T-helper 1 cell treated with Interleukin-12 subunit alpha and Interleukin-12 subunit beta and Interleukin-4 antibody, amounts not matched to agents 30 μg/mL and 1 μg/mL, for 36 hours (primary cell): ENCODE measurements at regions not wholly inside any gene's neighbourhood (a gene's known extent, or its start where the extent isn't known, plus 50 kb on each side); places are given as distances from the start of the nearest gene placed in this dataset.

Source experiments
- H3K27ac Mint-ChIP-seq: one replicate; pipeline ENCODE4 v1.8.0; 2021; ENCODE audit warnings: mild to moderate bottlenecking, mixed read lengths
- H3K27me3 Mint-ChIP-seq: one replicate; pipeline ENCODE4 v1.8.0; 2021; ENCODE audit warnings: low read depth, mixed read lengths
- H3K36me3 Mint-ChIP-seq: one replicate; pipeline ENCODE4 v1.8.0; 2021; ENCODE audit warnings: low read depth, mixed read lengths
- H3K4me1 Mint-ChIP-seq: one replicate; pipeline ENCODE4 v1.8.0; 2021; ENCODE audit warnings: low read depth, mixed read lengths
- H3K4me3 Mint-ChIP-seq: one replicate; pipeline ENCODE4 v1.8.0; 2021; ENCODE audit warnings: mild to moderate bottlenecking, moderate library complexity, mixed read lengths
- H3K9me3 Mint-ChIP-seq: one replicate; pipeline ENCODE4 v1.8.0; 2021; ENCODE audit warnings: mixed read lengths

DNA sequence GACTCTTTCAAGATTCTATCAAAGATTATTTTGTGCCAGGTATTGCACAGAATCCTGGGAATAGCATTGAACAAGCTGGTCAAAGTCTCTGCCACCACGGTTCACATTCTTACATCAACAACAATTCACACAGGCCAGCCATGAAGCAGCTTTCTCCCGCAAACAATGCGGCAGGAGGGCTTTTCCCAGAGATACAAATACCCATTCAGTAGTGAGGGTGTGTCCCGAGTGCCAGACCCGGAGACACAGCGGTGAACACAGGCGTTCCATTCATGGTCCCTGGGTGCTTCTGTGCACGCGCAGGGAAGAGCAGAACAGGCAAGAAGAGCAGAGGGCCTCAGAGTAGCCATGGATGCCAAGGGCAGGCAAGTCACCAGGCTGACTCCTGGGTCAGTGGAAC is 83.3 kb upstream of the PDE10A start:
- H3K27me3 Mint-ChIP-seq = no peaks in the 10 kb centered on the region
- no peak overlapping the region for H3K4me3 Mint-ChIP-seq
- H3K27ac Mint-ChIP-seq = no peak overlapping the region
- H3K4me1 Mint-ChIP-seq = no peaks in the 10 kb centered on the region
- H3K36me3 Mint-ChIP-seq = no peaks in the 10 kb centered on the region
- H3K9me3 Mint-ChIP-seq = peaks cover 6% of the 10 kb centered on the region

DNA sequence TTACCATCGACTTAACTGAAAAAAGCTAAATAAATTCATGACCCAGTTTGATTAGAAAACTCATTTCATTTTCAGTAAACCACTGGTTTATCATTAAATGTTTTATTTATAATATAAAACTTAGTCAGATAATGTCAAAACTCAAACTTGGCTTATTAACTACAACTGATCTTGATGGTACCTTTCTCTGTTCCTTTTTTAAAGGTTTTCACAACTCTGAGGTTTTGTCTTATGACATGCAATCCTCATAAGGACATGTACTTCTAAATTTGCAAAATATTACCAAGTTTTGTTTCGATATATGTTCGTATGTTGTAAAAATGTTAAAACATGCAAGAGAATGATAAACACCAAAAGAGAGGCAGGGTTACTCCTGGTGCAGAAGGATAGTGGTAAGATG is 82.5 kb upstream of the PDE10A start:
- no peaks in the 10 kb centered on the region for H3K27me3 Mint-ChIP-seq
- H3K36me3 Mint-ChIP-seq = no peaks in the 10 kb centered on the region
- no peak overlapping the region for H3K27ac Mint-ChIP-seq
- H3K4me1 Mint-ChIP-seq = no peaks in the 10 kb centered on the region
- H3K9me3 Mint-ChIP-seq = peaks cover 6% of the 10 kb centered on the region
- no peak overlapping the region for H3K4me3 Mint-ChIP-seq

DNA sequence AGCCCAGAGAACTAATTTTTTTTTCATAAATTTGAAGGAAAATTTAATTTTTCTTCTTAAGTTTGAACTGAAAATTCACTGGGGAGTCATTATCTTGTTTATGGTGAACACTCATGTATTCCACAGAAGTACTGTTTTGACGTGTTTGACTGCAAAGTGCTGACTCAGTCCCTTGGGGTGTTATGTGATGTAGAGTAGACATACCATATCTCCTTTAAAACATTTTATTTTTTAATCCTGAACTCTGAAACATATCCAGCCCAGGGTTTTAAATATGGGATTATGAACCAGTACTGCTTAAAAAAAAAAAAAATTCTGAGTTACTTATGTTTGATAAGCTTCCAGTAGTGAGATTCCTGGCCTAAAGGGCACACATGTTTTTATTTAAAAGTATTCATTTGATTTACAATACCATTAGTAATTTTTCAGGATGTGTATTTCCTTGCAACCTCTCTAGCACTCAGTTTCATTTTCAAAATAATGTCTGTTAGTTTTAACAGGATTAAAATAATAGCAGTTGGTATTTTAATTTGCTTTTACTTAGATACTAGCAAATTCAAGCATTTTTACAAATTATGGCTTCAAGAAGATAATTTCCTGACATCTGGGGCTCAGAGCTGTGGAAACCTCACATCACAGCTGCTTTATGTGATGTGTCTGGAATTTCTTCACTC is 81.7 kb upstream of the PDE10A start:
- Mint-ChIP-seq H3K27me3 (no peaks in the 10 kb centered on the region), H3K4me1 (no peaks in the 10 kb centered on the region), H3K9me3 (peaks cover 6% of the 10 kb centered on the region), H3K27ac (no peak overlapping the region), H3K36me3 (no peaks in the 10 kb centered on the region), H3K4me3 (no peak overlapping the region)

DNA sequence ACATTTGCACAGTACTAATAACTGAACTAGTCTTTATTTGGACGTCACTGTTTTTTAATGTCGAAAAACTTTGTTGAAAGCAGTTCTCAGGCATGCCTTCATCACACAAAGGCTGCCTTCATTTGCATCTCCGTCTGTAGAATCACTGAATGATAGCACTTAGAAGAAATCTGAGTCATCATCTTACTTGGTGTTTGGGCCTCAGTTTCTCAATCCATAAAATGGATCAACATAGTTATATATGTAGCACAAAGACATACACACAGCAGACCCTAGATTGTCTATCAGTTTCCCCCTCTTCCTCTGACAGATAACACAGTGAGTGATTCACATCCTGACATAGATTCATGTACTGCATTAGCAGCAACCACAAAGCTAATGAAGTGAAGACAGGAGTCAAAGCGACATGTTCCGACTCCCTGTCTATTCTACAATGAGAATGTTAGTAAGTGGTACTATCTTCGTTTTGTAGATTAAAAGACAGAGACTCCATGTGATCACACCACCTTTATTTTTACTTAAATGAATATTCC is 80.4 kb upstream of the PDE10A start:
- Mint-ChIP-seq H3K4me1 (no peaks in the 10 kb centered on the region), H3K9me3 (no peaks in the 10 kb centered on the region), H3K27me3 (no peaks in the 10 kb centered on the region), H3K27ac (no peak overlapping the region), H3K4me3 (no peak overlapping the region), H3K36me3 (no peaks in the 10 kb centered on the region)

DNA sequence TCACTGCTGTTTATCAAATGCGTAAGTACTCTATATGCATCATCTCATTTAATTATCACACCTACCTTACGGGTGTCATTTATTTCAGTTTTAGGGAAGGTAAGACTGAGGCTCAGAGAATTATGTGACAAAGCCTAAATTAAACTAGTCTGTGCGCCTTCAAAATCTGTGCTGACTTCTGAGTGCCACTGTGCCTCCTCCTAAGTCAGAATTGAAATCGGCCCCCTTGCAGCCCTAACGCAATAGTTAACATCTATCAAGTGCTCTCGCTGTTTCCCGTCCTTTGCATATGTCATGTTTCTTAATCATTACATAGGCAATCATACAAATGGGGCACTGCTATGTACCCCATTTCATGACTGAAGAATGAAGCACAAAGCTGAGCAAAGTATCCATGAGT is 79.0 kb upstream of the PDE10A start:
- H3K4me3 Mint-ChIP-seq = no peak overlapping the region
- H3K4me1 Mint-ChIP-seq = no peaks in the 10 kb centered on the region
- H3K36me3 Mint-ChIP-seq = no peaks in the 10 kb centered on the region
- H3K27me3 Mint-ChIP-seq = no peaks in the 10 kb centered on the region
- no peaks in the 10 kb centered on the region for H3K9me3 Mint-ChIP-seq
- H3K27ac Mint-ChIP-seq = no peak overlapping the region

DNA sequence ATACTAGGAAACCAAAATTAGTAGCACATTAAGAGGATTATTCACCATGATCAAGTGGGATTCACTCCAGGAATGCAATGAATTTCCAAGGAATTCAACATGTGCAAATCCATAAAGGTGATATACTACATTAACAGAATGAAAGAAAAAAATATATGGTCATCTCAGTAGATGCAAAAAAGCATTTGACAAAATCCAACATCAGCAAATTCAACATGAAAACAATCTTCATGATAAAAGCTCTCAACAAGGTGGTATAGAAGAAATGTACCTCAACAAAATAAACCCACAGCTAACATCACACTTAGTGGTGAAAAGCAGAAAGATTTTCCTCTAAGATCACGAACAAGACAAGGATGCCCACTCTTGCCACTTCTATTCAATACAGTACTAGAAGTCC is 74.4 kb upstream of the PDE10A start:
- Mint-ChIP-seq H3K4me3 (no peak overlapping the region), H3K27ac (no peak overlapping the region), H3K9me3 (no peaks in the 10 kb centered on the region), H3K27me3 (no peaks in the 10 kb centered on the region), H3K36me3 (no peaks in the 10 kb centered on the region), H3K4me1 (no peaks in the 10 kb centered on the region)

DNA sequence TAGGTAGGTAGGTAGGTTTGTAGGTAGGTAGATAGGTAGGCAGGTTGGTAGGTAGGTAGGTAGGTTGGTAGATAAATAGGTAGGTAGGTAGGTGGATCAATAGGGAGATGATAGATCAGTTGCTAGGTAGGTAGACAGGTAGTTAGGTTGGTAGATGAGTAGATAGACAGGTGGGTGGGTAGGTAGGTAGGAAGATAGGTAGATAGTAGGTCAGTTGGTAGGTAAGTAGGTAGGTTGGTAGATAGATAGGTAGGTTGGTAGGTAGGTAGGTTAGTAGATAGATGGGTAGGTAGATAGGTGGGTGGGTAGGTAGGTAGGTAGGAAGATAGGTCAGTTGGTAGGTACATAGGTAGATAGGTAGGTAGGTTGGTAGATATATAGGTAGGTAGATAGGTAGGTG is 72.0 kb upstream of the PDE10A start:
- Mint-ChIP-seq H3K9me3 (no peaks in the 10 kb centered on the region), H3K36me3 (no peaks in the 10 kb centered on the region), H3K4me3 (no peak overlapping the region), H3K27me3 (no peaks in the 10 kb centered on the region), H3K27ac (no peak overlapping the region), H3K4me1 (no peaks in the 10 kb centered on the region)

DNA sequence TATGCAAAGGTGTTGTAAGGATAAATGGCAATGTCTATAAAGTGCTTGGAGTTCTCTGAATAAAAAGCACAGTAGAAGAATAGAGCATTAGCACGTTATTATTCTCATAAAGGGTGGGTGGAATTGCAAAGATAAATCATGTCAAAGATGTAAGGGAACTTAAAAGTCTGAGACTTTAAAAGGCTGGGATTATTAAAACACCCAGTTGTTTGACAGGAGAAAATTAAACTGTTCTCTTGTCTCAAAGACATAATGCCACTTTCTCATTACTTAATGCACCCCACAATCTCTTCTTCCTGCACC is 70.4 kb upstream of the PDE10A start:
- H3K4me3 Mint-ChIP-seq = no peak overlapping the region
- H3K27ac Mint-ChIP-seq = no peak overlapping the region
- H3K36me3 Mint-ChIP-seq = no peaks in the 10 kb centered on the region
- H3K4me1 Mint-ChIP-seq = no peaks in the 10 kb centered on the region
- H3K9me3 Mint-ChIP-seq = no peaks in the 10 kb centered on the region
- H3K27me3 Mint-ChIP-seq = no peaks in the 10 kb centered on the region

DNA sequence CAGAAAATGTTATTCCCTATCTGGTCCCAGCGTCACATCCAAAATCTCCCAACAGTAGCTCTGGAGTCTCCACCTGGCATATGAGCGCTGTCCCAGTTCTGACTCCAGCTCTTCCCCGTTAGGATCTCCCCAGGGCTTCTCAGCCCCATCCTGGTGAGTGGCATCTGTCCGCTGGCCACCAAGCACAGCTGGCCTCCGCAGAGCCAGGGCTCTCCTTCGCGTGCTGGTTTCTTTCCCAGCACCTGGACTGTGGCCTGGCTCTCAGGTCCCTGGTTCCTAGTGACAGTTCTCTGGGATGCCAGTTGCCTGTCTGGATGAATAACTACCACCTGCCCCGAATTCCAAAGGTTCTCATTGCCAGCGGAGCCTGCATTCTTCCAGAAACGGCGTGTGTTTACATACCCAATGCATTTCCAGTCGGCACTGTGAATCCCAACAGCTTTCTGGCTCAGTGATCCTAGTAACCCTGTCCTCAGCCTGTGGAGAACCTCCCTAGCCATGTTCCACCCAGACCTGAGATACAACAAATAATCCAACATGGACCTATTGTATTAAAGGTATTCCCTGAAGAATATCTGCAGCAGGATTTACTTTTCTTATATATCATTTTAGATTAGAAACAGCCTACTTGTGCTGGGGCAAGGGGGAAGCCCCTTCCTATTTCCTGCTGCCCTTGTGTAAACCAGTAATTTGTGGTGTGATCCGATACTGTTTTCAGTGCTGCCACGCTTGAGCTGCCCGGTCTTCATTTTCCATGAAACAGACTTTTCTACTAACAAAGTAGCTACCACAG is 69.9 kb upstream of the PDE10A start:
- H3K36me3 Mint-ChIP-seq = no peaks in the 10 kb centered on the region
- H3K4me1 Mint-ChIP-seq = no peaks in the 10 kb centered on the region
- no peak overlapping the region for H3K27ac Mint-ChIP-seq
- no peaks in the 10 kb centered on the region for H3K9me3 Mint-ChIP-seq
- H3K27me3 Mint-ChIP-seq = no peaks in the 10 kb centered on the region
- no peak overlapping the region for H3K4me3 Mint-ChIP-seq

DNA sequence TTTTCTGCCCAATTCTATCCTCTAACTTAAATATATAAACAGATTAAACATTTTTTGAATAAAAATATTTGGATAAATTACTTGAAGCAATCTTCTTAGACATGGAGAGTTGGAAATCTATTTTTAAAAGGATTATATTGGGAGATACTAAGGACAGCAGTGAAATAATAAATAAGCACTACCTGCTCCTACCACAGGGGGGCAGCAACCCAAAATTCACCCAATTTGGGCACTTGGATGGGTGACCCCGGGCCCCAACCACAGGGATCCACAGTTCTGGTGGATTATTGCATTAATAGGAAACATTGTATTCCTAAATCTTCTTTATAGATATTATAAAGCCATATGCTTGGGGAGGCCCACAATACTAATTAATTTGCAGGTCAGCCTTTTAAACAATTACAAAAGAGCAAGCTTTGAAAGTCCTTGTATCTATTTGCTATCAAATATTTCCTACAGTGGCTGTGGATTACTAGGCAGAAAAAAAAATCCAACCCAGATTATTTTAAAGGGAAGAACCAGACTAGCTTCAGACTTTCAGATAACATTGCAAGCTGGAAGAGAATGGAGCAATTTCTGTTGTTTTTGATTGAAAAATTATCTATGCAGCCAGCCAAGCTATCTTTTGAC is 66.4 kb upstream of the PDE10A start:
- no peaks in the 10 kb centered on the region for H3K4me1 Mint-ChIP-seq
- H3K27me3 Mint-ChIP-seq = no peaks in the 10 kb centered on the region
- H3K9me3 Mint-ChIP-seq = no peaks in the 10 kb centered on the region
- no peak overlapping the region for H3K4me3 Mint-ChIP-seq
- H3K36me3 Mint-ChIP-seq = no peaks in the 10 kb centered on the region
- no peak overlapping the region for H3K27ac Mint-ChIP-seq

DNA sequence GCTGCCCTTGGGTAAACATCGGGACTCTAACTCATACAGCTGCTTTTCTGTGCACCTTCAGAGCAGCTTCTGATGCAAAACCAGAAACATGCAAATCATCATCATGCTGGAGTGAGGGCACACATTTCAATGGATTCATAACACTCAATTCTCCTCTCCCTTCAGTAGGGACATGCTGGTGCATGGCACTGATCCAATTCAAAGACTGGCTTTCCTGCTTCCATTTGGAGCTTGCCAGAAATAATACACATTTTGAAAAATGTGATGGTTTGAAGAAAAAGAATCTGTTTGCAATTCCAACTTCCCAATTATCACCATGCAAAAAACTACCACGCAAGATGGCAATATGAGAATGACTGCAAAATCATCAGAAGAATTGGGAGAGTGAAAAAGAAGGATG is 65.2 kb upstream of the PDE10A start:
- H3K36me3 Mint-ChIP-seq = no peaks in the 10 kb centered on the region
- no peak overlapping the region for H3K4me3 Mint-ChIP-seq

DNA sequence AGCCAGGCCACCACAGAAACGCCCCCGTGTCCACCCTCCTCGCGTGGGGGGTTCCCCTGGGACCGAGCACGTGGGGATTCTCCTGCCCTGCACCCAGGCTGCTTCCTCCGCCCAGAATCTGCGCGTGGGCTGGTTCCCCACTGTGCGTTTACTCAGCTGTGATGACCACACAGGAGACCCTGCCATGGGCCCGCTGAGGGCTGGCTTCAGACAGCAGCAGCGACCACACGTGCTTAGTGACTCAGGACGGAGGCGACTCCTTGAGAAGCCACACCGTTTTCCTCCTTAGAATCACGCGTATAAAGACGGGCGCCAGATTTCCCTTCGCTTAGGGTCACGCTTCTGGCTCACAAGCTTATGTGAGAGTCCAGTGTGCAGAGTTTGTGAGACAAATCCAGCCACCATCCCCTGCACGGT is 63.9 kb upstream of the PDE10A start:
- Mint-ChIP-seq H3K4me3 (no peak overlapping the region), H3K4me1 (no peaks in the 10 kb centered on the region), H3K9me3 (no peaks in the 10 kb centered on the region), H3K36me3 (no peaks in the 10 kb centered on the region), H3K27me3 (no peaks in the 10 kb centered on the region), H3K27ac (no peak overlapping the region)

More for the DNA sequence above, 65.2 kb upstream of the PDE10A start:
- no peaks in the 10 kb centered on the region for H3K4me1 Mint-ChIP-seq
- H3K27me3 Mint-ChIP-seq = no peaks in the 10 kb centered on the region
- H3K27ac Mint-ChIP-seq = no peak overlapping the region
- H3K9me3 Mint-ChIP-seq = no peaks in the 10 kb centered on the region

DNA sequence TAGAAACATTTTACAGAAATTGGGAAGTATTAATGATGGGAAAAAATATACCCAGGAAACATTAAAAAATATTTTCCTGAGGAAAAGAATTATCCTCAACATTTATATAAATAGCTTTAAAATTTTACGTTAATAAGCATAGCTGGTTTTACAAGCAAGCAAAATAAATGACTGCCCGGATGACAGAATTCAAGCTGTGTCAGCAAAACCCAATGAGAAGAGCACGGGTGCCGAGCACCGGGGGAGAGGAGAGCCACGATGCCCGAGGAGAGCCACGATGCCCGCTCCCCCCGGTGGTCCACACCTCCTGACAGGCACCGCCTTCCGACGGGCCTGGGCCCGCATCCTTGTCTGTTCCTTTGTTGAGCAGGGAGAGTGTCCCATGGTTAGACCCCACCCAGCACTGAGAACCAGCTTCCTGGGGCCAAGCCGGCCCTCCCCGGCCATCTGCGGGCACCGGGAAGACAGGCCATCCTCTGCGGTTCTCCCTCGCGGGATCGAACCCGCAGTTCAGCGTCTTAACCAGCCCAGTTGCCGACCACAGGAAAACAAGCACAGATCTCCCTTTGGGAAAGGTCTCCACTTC is 63.3 kb upstream of the PDE10A start:
- H3K9me3 Mint-ChIP-seq = no peaks in the 10 kb centered on the region
- no peaks in the 10 kb centered on the region for H3K4me1 Mint-ChIP-seq
- H3K36me3 Mint-ChIP-seq = no peaks in the 10 kb centered on the region
- H3K27ac Mint-ChIP-seq = no peak overlapping the region
- no peaks in the 10 kb centered on the region for H3K27me3 Mint-ChIP-seq
- H3K4me3 Mint-ChIP-seq = no peak overlapping the region

DNA sequence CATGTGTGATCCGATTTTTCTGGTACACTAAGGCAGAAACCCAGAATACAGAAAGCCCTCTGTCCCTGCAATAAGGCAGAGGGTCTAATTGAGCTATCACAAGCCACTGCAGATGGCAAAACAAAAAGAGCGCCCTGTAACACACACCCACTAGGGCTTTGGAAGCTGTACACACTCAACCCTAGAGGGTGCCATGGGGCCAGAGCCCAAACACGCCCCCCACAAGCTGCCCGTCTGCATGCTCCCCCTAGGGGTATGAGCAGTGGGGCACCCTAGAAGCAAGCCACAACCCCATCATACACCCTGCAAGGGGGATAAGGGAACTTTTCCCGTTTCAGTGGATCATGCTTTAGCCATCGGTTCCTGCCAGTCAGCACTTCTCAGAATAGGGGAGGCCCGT is 62.2 kb upstream of the PDE10A start:
- no peaks in the 10 kb centered on the region for H3K4me1 Mint-ChIP-seq
- H3K36me3 Mint-ChIP-seq = no peaks in the 10 kb centered on the region
- H3K27ac Mint-ChIP-seq = no peak overlapping the region
- no peaks in the 10 kb centered on the region for H3K27me3 Mint-ChIP-seq
- H3K9me3 Mint-ChIP-seq = no peaks in the 10 kb centered on the region
- H3K4me3 Mint-ChIP-seq = no peak overlapping the region

DNA sequence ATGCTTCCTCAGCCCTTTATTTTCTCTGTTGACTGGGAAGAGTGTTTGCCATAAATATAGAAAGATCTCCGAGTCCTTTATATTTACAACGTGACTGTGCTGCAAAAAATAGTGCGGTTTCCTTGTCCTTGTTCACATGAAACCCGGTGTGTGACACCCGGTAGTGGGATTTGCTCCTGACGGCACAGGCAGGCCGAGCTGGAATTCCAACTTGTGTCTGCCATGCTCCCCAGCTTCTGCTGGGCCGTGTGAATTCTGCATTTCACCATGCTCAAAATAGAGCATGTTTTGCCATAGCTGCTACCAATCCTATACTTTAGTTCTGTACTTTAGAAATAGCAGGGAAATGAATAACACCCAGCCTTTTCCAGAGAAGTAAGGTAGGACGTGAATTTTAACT is 60.3 kb upstream of the PDE10A start:
- no peaks in the 10 kb centered on the region for H3K4me1 Mint-ChIP-seq
- no peaks in the 10 kb centered on the region for H3K27me3 Mint-ChIP-seq
- H3K4me3 Mint-ChIP-seq = no peak overlapping the region
- no peak overlapping the region for H3K27ac Mint-ChIP-seq
- no peaks in the 10 kb centered on the region for H3K36me3 Mint-ChIP-seq
- H3K9me3 Mint-ChIP-seq = no peaks in the 10 kb centered on the region
